COLO829 (cell line): ENCODE measurements at regions not wholly inside any gene's neighbourhood (a gene's known extent, or its start where the extent isn't known, plus 50 kb on each side); places are given as distances from the start of the nearest gene placed in this dataset.
"Not testable (repeated sequence)": the region's sequence is repeated elsewhere in the genome, so short reads cannot be mapped to it uniquely, and the experiment has no call there.

Source experiments
- DNase-seq: peaks from one replicate; pipeline ENCODE4 v3.0.0; 2012; ENCODE audit warnings: low spot score

DNA sequence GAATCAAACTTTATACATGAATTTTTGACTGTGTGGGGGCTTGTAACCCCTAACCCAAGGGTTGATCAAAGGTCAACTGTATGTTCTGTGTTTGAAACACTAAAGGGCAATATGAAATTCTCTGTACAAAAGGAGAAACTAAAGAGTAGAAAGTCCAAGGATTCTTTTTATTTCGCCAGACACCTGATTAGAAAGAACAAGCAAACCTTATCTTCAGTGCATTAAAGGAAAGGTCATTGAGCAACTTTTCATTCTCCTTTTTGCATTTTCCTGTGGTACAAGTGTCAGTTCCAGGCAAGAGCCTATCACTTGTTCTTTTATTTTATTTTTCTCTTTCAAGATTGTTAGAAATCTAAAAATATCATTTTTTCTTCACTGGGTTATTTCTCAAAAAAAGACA is 430.1 kb upstream of the EPHA3 start:
- DNase-seq, result no peak

DNA sequence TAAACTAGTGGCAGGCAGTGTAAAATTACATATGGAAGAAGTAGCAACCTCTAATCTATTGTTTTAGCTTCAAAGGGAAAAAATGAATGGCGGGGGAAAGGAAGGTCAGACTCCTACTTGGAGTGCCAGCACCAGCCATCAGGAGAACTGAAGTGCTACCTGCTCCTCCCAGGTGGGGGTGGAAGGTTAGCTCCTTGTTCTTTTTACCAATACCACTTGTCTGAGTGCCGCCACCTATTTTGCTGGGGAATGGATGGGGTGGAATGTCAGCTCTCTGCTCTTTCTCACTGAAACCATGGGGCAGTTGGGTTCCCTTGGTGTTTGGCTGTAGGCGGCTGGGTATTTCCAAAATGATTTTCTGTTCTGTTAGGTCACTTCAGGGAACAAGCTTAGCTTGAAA is 428.7 kb upstream of the EPHA3 start:
- no peak for DNase-seq

DNA sequence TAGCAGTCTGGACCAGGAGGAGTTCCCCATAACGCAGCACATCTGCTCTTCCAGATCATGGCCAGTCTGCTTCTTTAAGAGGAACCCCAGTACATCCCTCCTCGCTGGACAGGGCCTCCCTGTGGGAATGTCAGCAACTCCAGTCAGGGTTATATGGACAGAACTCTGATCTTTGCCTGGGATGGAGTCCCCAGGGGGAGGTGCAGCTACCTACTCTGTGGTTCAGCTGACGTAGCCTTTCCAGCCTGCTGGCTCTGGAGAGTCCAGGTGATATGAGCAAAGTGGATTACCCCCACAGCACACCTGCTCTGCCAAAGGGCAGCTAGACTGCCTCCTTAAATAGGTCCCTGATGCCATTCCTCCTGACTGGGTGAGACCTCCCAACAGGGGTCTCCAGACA is 417.1 kb upstream of the EPHA3 start:
- DNase-seq, result no peak

DNA sequence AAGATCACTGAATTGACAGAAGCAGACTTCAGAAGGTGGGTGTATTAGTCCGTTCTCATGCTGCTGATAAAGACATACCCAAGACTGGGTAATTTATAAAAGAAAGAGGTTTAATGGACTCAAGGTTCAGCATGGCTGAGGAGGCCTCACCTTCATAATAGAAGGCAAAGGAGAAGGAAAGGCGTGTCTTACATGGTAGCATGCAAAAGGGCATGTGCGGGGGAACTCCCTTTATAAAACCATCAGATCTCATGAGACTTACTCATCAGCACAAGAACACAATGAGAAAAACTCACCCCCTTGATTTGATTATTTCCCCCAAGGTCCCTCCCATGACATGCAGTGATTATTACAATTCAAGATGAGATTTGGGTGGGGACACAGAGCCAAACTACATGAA is 416.3 kb upstream of the EPHA3 start:
- no peak for DNase-seq

DNA sequence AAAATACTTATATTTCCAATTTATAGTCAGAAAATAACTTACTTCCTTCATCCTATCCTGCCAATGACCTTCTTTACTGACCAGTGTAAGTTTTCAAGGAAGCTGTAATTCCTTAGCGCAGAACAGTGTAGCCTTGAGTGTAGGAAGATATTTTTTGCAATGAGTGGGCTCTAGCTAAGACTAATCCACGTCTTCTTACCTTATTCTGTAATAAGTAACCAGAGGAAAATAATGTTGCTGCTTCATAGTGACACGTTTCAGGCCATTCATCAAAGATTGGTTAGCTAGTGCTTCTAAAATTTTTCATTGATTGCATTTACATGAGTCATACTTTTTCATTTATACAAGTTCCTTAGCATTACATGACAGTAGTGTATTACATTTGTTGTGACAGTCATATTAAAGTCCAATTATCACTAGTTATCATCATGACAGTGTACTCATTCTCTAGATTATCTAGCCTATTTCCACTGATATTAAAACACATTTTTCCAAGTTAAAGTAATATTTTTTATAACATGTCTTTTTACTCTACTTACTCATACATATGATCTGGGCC is 403.8 kb upstream of the EPHA3 start:
- DNase-seq, result no peak

DNA sequence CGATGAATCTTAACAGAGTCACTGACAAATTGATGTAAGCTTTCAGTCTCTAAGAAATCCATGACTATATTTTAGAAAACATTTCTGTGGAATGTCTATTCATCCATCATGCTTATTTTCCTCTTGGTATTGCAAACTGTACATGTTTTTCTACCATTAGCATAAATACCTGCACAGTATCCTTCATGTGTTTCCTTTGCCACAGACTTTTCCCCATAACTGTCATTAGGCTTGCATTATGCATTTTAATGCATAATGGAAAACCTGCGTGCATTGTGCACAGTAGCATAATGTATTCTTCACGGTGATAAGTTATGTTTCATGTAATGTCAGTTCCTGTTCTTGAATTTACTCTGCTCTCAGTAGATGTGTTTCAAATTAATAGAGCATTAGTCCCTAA is 403.1 kb upstream of the EPHA3 start:
- no peak for DNase-seq

DNA sequence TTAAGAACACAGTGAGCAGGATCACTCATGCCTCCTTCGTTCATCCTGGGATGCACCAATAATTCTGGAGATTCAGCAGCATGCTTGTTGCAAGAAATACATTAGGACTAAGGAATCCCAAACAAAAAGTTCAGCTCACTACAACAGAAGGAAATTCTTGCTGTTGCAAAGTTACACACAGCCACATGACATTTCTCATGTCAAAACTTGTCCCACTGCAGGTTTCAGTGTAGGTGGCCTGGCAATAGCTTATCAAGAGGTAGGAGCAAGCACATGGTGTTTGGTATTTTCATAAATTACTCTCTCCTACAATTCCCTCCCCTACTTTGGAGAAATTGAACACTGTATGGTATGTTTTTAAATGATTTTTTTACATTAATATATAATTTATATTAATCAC is 399.6 kb upstream of the EPHA3 start:
- DNase-seq, result no peak

DNA sequence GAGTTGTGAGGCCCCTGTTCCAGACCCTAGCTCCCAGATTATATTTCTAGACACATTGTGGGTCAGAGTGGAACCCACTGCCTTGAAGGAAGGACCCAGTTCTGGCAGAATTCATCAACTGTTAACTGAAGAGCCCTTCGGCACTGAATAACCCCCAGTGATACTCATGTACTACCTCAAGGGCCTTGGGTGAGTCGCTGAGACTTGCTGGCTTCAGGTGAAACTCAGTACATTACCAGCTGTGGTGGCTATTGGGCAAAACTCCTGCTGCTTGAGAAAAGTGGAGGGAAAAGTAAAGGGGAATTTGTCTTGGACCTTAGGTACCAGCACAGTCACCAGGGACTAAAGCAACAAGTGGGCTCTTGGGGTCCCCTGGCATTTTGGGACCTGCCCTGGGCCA is 394.9 kb upstream of the EPHA3 start:
- DNase-seq, result no peak

DNA sequence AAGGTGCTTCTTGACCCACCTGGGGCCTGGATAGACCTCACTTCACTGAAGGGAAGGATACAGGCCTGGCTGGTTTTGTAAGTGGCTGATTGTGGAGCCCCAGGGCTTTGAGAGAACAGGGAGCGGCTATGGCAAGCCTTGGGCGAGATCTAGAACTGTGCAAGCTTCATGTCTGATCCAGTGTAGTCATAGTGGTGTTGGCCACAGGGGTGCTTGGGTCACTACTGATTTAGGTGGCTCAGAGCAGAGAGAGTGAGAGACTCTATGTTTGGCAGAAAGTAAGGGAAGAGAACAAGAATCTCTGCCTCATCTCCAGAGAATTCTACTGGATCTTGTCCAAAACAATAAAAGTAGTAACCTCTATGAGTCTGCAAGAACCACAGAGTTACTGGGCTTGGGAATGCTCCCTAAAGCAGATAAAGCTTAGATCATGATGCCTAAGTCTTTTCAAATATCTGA is 394.2 kb upstream of the EPHA3 start:
- DNase-seq, result no peak

DNA sequence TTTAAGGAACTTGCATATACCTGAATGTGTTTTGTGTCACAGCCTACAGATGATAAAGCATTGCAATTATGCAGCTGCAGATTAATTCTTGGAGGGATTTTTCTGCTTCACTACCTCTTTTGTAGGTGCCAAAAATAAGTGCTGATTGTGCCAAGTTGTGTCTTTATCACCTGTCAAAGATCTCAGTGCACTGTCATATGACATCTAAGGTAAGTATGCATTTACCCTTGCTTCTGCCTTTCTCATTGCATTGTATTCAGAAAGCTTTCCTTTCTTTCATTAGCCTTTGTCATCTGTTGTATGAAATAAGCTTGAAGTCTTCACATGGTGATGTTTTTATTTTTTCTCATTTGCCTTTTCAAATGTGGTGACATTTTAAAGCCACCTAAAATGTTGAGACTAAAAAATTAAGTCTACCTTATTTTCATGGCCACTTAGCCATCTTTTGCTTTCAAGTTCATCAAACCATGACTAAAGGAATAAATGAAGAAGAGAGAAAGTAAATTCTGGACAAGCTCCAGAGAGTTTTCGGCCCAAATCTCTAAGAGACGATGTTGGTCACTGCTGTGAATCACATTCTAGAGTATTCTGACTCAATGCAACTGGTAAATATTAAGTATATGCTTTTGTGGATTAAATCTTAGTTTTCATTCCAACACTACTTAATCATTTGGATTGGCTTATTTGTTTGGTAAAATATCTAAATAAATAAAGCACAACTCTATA is 381.8 kb upstream of the EPHA3 start:
- DNase-seq, result no peak

DNA sequence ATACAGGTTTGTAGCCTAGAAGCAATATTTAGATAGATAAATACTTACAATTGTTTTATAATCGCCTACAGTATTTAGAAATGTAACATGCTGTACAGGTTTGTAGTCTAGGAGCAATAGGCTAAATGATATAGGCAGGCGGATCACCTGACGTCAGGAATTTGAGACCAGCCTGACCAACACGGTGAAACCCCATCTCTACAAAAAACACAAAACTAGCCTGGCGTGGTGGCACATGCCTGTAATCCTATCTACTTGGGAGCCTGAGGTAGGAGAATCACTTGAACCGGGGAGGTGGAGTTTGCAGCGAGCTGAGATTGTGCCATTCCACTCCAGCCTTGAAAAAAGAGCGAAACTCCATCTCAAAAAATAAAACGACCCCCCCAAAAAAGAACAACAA is 375.2 kb upstream of the EPHA3 start:
- no peak for DNase-seq

DNA sequence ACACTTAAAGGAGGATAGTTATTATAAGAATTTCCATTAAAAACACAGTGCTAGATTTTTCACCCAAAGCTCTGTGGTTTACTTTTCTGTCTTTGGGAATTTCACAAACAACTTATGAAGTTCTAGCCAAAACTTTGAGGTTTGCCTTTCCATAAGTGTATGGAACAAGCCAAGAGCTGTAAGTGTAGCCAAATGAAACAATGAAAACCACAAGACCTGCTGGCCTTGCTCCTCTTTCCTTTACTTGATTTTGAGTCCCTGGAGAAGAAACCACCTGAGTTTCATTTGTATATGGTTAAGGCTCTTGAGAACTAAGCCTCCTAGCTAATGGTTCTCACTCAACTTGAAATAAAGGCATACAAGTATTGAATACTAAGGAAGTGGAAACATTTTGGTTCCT is 365.3 kb upstream of the EPHA3 start:
- DNase-seq, result no peak

DNA sequence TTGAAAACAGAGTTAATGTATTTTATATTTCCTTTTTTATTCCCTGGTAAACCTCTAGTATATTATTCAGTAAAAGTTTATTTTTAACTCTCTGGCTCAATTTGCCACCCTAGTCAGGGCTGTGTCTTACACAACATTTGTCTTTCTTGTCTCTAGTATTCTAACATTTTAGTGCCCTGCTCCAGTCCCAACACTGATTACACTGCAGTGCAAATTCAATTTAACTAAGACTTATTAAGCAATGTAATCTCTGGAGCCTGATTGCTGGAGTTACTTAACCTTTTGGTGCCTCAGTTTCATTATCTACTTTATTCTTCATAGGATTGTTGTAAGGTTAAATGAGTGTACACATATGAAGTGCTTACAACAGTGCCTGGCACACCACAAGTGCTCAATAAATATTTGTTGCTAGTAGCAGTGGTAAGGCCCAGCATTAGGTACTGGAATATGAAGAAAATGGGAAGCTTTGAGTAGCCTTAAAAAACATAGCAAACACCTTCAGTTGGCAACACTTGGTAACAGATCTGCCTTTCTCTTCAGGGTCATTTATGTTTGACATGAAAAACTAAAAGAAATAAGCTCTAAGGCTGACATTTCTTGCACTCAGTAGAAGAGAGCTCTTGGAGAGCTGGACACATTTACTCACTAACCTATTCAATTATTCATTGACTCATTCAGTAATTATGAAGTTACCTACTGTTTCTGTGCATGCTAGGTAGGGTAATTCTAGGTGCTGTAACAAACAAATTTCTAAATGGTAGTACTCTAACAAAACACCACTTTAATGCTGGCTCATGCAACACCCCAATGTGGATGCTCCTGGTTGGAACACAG is 364.5 kb upstream of the EPHA3 start:
- DNase-seq, result no peak

DNA sequence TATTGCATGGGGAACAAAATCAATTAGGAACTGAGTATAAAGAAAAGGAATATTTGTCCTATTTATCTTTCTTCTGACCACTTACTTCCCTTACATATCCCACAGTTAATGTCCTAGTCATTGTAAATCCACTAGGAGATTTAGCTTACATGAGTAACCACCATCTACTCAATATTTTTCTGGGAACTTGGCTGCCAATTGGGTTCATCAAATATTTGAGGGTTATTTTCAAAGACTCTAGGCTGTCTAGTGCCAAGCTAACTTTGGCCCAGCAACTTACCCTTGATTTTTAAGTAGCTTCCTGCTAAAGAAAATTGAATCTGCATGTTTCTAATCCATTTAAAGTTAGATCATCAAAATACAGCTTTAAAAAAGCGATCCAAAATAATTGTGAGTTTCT is 362.5 kb upstream of the EPHA3 start:
- DNase-seq, result no peak

DNA sequence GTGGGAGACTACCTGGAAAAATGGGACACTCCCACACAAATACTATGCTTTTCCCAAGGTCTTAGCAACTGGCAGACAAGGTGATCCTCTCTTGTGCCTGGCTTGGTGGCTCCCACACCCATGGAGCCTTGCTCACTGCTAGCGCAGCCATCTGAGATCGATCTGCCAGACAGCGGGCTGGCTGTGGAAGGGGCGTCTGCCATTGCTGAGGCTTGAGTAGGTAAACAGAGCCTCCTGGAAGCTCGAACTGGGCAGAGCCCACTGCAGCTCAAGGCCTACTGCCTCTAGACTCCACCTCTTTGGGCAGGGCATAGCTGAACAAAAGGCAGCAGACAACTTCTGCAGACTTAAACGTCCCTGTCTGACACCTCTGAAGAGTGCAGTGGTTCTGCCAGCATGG is 360.3 kb upstream of the EPHA3 start:
- DNase-seq, result not testable (repeated sequence)

DNA sequence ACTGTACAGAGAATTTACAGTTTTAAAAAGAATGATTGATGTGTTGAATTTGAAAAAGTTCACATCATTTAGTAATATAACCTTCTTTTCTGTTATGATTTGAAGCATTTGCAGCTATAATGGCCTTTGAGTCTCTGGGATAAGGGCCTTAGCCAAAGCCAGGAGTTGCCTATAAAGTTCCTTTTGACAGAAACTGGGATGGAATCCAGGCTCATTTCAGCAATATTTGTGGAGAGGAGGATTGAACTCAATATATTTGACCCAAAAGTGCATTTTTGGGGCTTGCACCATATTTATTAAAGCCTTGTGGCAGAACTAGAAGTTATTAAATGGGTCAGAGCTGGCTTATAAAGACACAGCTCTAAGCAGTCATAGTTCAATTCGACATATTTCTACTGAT is 348.7 kb upstream of the EPHA3 start:
- no peak for DNase-seq

DNA sequence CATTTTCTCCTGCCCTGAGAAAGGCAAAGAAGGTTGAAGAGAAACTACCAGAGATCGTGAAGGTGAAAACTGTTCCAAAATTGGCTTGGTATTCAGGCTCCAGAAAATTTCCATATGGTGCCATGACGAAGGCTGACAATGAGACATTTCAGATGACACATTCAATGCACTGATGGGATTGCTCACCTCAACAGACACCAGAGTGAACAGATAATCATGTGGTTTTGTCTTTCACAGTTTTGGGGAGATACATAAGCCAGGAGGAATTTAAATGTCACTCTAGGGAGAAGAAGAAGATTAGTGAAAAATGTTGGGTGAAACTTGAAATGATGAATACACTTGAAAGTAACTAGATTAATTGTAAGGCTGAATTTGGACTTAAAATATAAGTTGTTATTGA is 339.7 kb upstream of the EPHA3 start:
- DNase-seq, result no peak

DNA sequence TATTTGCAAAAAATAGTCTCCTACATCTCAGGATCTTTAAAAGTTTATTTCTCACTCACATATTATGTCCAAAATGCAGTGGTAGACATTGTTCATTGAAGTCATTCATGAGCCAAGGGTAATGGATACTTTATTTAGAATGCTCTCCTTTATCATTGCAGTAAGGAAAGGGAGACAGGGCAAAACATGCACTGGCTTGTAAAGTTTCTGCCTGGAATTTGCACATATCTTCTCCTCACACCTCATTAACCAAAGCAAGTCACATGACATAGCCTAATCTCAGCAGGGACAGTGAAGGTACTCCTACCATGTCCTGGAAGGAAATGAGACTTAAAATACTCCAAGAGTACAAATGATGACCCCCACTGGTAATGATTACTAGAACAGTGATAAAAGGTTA is 333.7 kb upstream of the EPHA3 start:
- DNase-seq, result no peak

DNA sequence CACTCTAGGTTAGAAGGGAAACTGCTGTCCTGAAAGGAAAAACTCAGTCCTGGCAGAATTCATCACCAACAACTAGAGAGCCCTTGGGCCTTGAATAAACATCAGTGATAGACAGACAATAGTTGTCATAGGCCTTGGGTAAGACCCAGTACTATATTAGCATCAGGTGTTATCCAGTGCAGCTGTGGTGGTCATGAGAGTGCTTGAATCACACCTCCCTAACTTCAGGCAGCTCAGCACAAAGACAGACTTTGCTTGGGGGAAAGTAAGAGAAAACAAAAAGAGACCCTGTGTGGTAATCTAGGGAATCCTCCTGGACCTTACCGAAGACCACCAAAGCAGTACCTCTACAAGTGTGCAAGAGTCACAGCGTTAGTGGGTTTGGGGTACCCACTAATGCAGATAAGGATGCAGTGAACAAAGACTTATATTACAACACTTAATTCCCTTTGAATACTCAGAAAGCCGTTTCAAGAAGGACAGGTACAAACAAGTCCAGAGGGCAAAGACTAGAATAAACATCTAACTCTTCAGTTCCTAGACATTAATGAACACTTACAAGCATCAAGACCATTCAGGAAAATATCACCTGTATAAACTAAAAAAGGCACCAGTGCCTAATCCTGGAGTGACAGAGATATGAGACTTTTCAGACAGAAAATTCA is 332.3 kb upstream of the EPHA3 start:
- no peak for DNase-seq

DNA sequence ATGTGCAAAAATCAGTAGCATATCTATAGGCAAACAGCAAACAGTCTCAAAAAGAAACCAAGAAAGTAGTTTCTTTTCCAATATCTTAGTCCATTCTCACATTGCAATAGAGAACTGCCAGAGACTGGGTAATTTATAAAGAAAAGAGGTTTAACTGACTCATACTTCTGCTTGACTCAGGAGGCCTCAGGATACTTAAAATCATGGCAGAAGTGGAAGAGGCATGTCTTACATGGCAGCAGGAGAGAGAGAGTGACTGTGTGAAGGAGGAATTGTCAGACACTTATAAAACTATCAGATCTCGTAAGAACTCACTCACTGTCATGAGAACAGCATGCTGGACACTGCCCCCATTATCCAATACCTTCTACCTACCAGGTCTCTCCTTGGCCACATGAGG is 327.9 kb upstream of the EPHA3 start:
- DNase-seq, result no peak

DNA sequence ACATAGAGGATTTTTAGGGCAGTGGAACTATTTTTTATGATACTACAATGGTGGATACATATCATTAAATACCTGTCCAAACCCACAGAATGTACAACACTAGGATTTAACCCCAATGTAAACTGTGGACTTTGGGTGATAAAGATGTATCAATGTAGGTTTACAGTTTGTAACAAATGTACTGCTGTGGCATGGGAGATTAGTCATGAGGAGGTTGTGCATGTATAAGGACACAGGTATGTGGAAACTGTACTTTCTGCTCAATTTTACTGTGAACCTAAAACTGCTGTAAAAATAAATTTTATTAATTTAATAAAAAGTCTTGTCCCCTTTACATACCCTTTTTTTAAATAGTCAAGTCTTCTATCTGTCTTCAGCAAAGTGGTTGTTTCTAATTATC is 322.5 kb upstream of the EPHA3 start:
- no peak for DNase-seq

DNA sequence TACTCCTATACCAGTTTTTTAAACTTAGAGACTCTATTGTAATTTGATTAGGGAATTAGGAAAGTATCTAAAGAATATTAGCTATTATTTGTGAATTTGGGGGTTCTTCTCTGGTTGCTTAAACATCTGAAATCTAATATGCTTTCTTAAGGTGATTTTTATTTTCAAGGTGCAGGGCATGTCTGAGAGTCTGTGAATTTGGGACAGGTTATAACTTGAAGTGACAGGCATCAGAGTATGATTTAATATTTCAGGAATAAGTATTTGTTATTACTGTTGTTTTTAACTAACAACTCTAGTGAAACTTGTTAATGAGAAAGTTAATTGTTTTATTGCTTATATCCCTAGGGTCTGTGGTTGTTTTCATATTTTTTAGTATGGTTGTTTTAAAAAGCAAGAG is 321.6 kb upstream of the EPHA3 start:
- DNase-seq, result no peak

DNA sequence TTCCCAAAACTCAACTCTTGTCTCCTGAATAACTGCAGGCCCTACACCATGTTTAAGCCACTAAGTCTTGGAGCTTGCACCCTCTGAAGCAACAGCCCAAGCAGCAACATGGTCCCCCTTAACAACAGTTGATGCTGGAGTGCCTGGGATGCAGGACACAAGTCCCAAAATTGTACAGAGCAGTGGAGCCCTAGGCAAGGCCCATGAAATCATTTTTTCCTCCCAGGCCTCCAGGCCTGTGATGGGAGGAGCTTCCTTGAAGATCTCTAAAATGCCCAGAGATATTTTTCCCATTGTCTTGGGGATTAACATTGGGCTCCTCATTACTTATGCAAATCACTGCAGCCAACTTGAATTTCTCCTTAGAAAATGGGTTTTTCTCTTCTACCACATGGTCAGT is 311.9 kb upstream of the EPHA3 start:
- no peak for DNase-seq
